Left lung (tissue), 4 donors: ENCODE measurements at regions not wholly inside any gene's neighbourhood (a gene's known extent, or its start where the extent isn't known, plus 50 kb on each side); places are given as distances from the start of the nearest gene placed in this dataset.

Experiments
- ATAC-seq: fragments of 200-7000 bp; cut with Tn5 transposase; one replicate; pipeline ENCODE4 v1.9.1; 2020; ENCODE audit warnings: moderate library complexity
- DNase-seq, 4 donors: peaks; one replicate each; pipeline ENCODE4 v3.0.0-alpha.2; 2013 to 2020
- H3K27ac ChIP-seq, 2 donors: fragments of 200-600 bp; sonication (generic) in 1 of 2; one replicate each; pipeline versions ENCODE4 v1.5.0 to v1.8.0; 2020 to 2021
- H3K27me3 ChIP-seq, 2 donors: fragments of 200-600 bp; sonication (generic) in 1 of 2; one replicate each; pipeline versions ENCODE4 v1.5.0 to v1.8.0; 2020 to 2021
- H3K36me3 ChIP-seq, 2 donors: fragments of 200-600 bp; sonication (generic) in 1 of 2; one replicate each; pipeline versions ENCODE4 v1.5.0 to v1.8.0; 2020 to 2021
- H3K4me1 ChIP-seq, 2 donors: fragments of 200-600 bp; one replicate each; pipeline ENCODE4 v1.8.0; 2021
- H3K4me3 ChIP-seq, 2 donors: fragments of 200-600 bp; sonication (generic) in 1 of 2; one replicate each; pipeline versions ENCODE4 v1.5.0 to v1.8.0; 2020 to 2021; ENCODE audit warnings: mild to moderate bottlenecking in 1 of 2
- H3K9me3 ChIP-seq, 2 donors: fragments of 200-600 bp; sonication (generic) in 1 of 2; one replicate each; pipeline versions ENCODE4 v1.5.0 to v1.8.0; 2020 to 2021
- intact Hi-C, 2 donors: fragments of 100-400 bp; cut with DNase I; formaldehyde crosslinking; loops; one replicate each; pipeline versions ENCODE4 v1.11.2 to v1.14.2; 2022
- TF ChIP-seq, protein P1 (sequence below), 2 donors: fragments of 200-600 bp; sonication (generic) in 1 of 2; IDR thresholded peaks; one replicate each; pipeline versions ENCODE4 v1.5.0 to v1.8.0; 2021; ENCODE audit warnings: antibody characterized with exemption in 2 of 2
- donor health status: DM: no; HTN: yes; CAD: no.
- donor health status: DM: no; HTN: no; CAD: no.

GRCh38 chr10:64813391-64813790 lies 1292.2 kb downstream of the REEP3 start:
- Histone ChIP-seq H3K36me3 (no peaks in the 10 kb centered on the region), H3K4me3 (no peak overlapping the region), H3K27ac (no peak overlapping the region), H3K27me3 (no peaks in the 10 kb centered on the region), H3K9me3 (peaks cover 0 to 18% of the 10 kb centered on the region in 2 donors), H3K4me1 (no peaks in the 10 kb centered on the region)
- DNase-seq (no peak), ATAC-seq (no peak)
- intact Hi-C loops = no loop called here
- TF ChIP-seq, protein P1, sequence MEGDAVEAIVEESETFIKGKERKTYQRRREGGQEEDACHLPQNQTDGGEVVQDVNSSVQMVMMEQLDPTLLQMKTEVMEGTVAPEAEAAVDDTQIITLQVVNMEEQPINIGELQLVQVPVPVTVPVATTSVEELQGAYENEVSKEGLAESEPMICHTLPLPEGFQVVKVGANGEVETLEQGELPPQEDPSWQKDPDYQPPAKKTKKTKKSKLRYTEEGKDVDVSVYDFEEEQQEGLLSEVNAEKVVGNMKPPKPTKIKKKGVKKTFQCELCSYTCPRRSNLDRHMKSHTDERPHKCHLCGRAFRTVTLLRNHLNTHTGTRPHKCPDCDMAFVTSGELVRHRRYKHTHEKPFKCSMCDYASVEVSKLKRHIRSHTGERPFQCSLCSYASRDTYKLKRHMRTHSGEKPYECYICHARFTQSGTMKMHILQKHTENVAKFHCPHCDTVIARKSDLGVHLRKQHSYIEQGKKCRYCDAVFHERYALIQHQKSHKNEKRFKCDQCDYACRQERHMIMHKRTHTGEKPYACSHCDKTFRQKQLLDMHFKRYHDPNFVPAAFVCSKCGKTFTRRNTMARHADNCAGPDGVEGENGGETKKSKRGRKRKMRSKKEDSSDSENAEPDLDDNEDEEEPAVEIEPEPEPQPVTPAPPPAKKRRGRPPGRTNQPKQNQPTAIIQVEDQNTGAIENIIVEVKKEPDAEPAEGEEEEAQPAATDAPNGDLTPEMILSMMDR (IDR thresholded peaks at IDR 0.05) = no peak

GRCh38 chr10:64814201-64814600 lies 1293.0 kb downstream of the REEP3 start:
- TF ChIP-seq, protein P1 (IDR thresholded peaks at IDR 0.05) = no peak

DNA sequence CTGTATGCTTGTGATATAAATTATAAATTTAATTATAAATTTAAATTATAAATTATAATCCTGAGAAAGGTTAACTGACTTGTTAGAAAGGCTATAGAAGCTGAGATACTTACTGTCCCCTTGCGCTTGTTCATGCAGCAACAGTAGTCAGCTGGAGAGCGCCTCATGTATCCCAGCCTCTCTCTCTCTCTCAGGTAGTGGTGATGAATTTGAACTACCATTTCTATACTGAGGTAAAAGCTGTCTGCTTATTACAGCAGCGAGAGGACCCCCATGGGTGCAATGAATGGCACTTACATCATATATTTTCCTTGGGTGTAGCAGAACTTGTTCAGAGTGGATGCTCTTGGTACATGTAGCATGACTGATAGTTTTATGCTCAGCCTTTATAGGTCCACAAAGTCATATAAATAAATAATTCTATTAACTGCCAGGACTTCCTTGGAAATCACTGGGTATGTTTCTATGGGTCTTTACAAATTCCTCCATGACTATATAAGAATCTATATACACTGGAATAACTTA lies 1308.7 kb downstream of the REEP3 start:
- Histone ChIP-seq H3K4me3 (no peak overlapping the region), H3K36me3 (no peaks in the 10 kb centered on the region), H3K9me3 (no peaks in the 10 kb centered on the region), H3K4me1 (no peaks in the 10 kb centered on the region), H3K27me3 (no peaks in the 10 kb centered on the region), H3K27ac (no peak overlapping the region)
- TF ChIP-seq, protein P1 (IDR thresholded peaks at IDR 0.05) = no peak
- intact Hi-C loops = no loop called here
- DNase-seq (no peak), ATAC-seq (no peak)

More at GRCh38 chr10:64814201-64814600, 1293.0 kb downstream of the REEP3 start:
- Histone ChIP-seq H3K4me1 (no peaks in the 10 kb centered on the region), H3K9me3 (peaks cover 0 to 11% of the 10 kb centered on the region in 2 donors), H3K27ac (no peak overlapping the region), H3K4me3 (no peak overlapping the region), H3K36me3 (no peaks in the 10 kb centered on the region), H3K27me3 (no peaks in the 10 kb centered on the region)
- no peak for DNase-seq
- intact Hi-C loops = no loop called here
- no peak for ATAC-seq

DNA sequence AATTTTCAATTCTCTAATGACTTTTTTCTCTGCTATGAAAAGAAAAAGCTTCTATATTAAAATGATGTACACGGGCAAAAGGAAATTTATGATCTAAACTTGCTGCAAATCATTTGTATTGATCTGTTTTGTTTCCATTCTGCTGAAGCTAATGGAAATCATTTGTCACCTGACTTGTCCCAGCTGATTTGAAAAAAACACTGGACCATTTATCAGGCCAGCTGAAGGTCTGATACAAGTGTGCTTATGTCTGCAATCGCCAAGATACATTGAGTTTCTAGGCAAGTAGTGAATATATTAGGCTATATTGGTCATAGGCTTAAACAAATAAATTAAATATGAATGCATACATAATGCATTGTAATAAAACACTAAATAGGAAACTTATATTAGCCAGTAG lies 1309.7 kb downstream of the REEP3 start:
- ATAC-seq (no peak), DNase-seq (no peak)
- Histone ChIP-seq H3K4me3 (no peak overlapping the region), H3K4me1 (no peaks in the 10 kb centered on the region), H3K9me3 (no peaks in the 10 kb centered on the region), H3K27me3 (no peaks in the 10 kb centered on the region), H3K36me3 (no peaks in the 10 kb centered on the region), H3K27ac (no peak overlapping the region)
- intact Hi-C loops = no loop called here
- TF ChIP-seq, protein P1 (IDR thresholded peaks at IDR 0.05) = no peak

GRCh38 chr10:64840341-64840740 lies 1319.1 kb downstream of the REEP3 start:
- intact Hi-C loops = no loop called here

More at GRCh38 chr10:64840341-64840740, 1319.1 kb downstream of the REEP3 start:
- Histone ChIP-seq H3K27ac (no peak overlapping the region), H3K9me3 (no peaks in the 10 kb centered on the region), H3K36me3 (no peaks in the 10 kb centered on the region), H3K27me3 (no peaks in the 10 kb centered on the region), H3K4me1 (no peaks in the 10 kb centered on the region), H3K4me3 (no peak overlapping the region)
- TF ChIP-seq, protein P1 (IDR thresholded peaks at IDR 0.05) = no peak
- DNase-seq = peak in 1 of 4 donors; percentile 57
- ATAC-seq = no peak
